Nephron progenitor cell (in vitro differentiated cells): ENCODE measurements at regions not wholly inside any gene's neighbourhood (a gene's known extent, or its start where the extent isn't known, plus 50 kb on each side); places are given as distances from the start of the nearest gene placed in this dataset.
A peak's percentile ranks its signal among the peaks of the same experiment; 100 is the strongest.

Source experiments
- DNase-seq: peaks from one replicate; pipeline ENCODE4 v3.0.0; 2021
- H3K27ac Mint-ChIP-seq: 2 replicates; pipeline ENCODE4 v1.8.0; 2021; ENCODE audit warnings: mild to moderate bottlenecking, moderate library complexity, mixed read lengths
- H3K27me3 Mint-ChIP-seq: 2 replicates; pipeline ENCODE4 v1.8.0; 2021; ENCODE audit warnings: mild to moderate bottlenecking, low read depth, mixed read lengths; ENCODE audit not compliant: poor library complexity
- H3K36me3 Mint-ChIP-seq: 2 replicates; pipeline ENCODE4 v1.8.0; 2021; ENCODE audit warnings: low read depth, mixed read lengths
- H3K4me1 Mint-ChIP-seq: 2 replicates; pipeline ENCODE4 v1.8.0; 2021; ENCODE audit warnings: mixed read lengths
- H3K4me3 Mint-ChIP-seq: 2 replicates; pipeline ENCODE4 v1.8.0; 2021; ENCODE audit warnings: mild to moderate bottlenecking, moderate library complexity, mixed read lengths
- H3K9me3 Mint-ChIP-seq: 2 replicates; pipeline ENCODE4 v1.8.0; 2021; ENCODE audit warnings: mild to moderate bottlenecking, moderate library complexity, mixed read lengths
- TF ChIP-seq, protein P1 (sequence below): fragments of 200-600 bp; sonication (generic); IDR thresholded peaks from 2 replicates; pipeline ENCODE4 v1.5.0; 2021; ENCODE audit warnings: antibody characterized with exemption

DNA sequence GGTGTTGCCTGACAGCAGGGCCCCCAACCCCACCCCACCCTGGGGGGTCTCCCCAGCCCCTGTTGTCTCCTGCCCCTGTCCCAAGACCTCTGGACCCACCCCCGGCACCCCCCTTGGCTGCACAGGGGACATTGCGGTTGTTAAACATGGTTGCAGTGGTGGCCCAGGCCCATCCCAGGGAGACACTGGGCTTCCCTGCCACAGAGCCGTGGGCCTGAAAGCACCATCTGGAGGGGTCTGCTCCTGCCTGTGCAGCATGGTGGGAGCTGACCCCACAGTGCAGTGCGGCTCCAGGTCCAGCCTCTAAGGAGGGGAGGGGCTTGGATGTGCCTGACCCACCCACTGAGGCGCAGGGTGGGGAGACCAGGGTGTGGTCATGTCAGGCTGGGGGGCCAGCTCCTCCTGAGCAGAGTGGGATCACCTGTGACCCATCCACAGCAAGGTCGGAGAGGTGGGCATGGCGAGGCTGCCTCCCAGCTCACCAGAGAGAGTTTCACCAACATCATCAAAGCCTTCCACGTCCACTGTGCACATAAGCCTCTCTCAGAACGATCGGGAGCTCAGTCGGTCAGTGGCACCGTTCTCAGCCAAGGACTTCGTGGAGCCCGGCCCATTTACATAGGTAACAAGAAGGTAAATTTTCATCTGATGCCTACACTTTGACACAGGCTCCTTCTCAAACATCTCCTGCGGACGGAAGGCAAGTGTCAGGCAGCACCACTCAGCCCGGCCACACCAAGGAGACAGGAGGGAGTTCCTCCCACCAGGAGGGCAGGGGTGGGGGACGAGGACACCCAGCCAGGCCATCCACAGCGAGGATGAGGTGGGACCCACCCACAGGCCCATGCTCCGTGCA is 201.1 kb downstream of the BRD1 start:
- Mint-ChIP-seq H3K27ac (no peak overlapping the region), H3K9me3 (no peaks in the 10 kb centered on the region), H3K36me3 (no peaks in the 10 kb centered on the region), H3K27me3 (peaks cover 27% of the 10 kb centered on the region), H3K4me1 (peaks cover 44% of the 10 kb centered on the region), H3K4me3 (no peak overlapping the region)
- TF ChIP-seq, protein P1, sequence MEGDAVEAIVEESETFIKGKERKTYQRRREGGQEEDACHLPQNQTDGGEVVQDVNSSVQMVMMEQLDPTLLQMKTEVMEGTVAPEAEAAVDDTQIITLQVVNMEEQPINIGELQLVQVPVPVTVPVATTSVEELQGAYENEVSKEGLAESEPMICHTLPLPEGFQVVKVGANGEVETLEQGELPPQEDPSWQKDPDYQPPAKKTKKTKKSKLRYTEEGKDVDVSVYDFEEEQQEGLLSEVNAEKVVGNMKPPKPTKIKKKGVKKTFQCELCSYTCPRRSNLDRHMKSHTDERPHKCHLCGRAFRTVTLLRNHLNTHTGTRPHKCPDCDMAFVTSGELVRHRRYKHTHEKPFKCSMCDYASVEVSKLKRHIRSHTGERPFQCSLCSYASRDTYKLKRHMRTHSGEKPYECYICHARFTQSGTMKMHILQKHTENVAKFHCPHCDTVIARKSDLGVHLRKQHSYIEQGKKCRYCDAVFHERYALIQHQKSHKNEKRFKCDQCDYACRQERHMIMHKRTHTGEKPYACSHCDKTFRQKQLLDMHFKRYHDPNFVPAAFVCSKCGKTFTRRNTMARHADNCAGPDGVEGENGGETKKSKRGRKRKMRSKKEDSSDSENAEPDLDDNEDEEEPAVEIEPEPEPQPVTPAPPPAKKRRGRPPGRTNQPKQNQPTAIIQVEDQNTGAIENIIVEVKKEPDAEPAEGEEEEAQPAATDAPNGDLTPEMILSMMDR = no peak
- DNase-seq = no peak

DNA sequence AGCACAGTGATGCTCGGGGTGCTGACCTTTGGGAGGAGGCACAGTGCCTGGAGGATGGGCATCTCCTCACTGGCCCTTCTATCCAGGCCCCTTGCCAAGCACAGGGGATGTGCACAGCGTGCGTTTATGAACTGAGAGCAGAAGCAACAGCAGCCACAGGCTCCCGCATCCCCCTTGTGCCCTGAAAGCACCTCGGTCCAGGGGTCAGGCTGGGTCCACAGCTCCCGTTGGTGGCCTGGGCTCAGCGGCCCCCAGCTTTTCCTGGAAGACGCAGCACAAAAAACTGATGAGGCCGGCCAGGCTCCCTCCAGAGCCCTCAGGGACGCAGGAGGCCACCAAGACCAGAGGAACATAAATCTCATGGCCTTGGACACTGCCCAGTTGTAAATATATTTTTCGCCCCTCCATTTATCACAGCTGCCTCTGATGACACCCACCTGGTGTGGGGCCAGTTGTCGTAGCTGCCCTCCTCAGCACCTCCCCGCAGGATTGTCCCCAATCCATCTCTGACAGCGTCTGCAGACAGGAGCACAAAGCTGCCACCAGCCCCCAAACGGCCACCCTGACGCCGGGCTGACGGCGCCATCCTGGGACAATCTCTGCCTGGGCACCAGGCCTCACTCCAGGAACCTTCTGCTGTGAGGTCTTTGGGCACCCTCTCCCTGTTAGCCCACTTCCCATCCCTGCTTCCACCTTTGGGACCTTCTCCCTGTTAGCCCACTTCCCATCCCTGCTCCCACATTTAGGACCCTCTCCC is 203.1 kb downstream of the BRD1 start:
- H3K9me3 Mint-ChIP-seq = no peaks in the 10 kb centered on the region
- DNase-seq = no peak
- no peak overlapping the region for H3K4me3 Mint-ChIP-seq
- peaks cover 31% of the 10 kb centered on the region for H3K27me3 Mint-ChIP-seq
- no peaks in the 10 kb centered on the region for H3K36me3 Mint-ChIP-seq
- no peak overlapping the region for H3K27ac Mint-ChIP-seq
- TF ChIP-seq, protein P1 = no peak
- H3K4me1 Mint-ChIP-seq = peaks cover 39% of the 10 kb centered on the region

DNA sequence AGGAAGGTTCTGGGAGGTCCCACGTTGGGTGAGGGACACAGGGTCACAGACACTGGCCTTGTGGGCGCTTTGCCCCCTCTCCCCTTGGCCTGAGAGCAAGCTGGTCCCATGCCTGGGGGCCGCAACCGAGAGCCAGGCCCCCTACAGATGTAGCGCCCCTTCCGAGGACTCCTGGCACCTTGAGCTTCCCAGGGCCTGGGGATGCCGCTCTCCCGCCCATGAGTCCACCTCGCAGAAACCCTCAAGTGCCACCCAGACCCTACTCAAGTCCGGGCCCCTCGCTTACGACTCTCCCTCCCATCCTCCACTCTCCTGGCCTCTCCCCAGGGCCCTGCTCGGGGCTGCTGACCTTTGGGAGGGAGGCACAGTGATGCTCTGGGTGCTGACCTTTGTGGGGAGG is 204.0 kb downstream of the BRD1 start:
- Mint-ChIP-seq H3K27me3 (peaks cover 29% of the 10 kb centered on the region), H3K4me3 (no peak overlapping the region), H3K27ac (no peak overlapping the region), H3K36me3 (no peaks in the 10 kb centered on the region), H3K4me1 (peaks cover 36% of the 10 kb centered on the region), H3K9me3 (no peaks in the 10 kb centered on the region)
- DNase-seq = peak; percentile 0
- TF ChIP-seq, protein P1 = no peak

DNA sequence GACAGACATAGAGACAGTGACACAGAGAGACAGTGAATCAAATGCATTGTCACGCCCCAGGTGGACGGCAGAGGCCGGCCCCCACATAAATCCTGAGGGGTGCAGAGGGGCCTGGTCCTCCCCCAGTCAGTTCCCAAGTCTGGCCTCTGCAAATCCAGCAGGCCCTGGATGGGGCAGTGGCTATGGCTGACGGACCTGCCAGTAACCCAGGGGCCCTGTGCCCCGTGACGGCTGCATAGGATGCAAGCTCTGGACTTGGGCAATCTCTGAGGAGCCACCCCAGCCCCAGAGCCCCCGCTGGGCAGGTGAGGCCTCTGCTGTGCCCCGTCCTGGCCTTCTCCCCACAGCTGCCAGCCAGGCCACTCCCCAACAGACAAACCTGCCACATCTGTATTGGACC is 204.5 kb downstream of the BRD1 start:
- Mint-ChIP-seq H3K9me3 (no peaks in the 10 kb centered on the region), H3K36me3 (no peaks in the 10 kb centered on the region), H3K4me3 (no peak overlapping the region), H3K4me1 (peaks cover 36% of the 10 kb centered on the region), H3K27me3 (peaks cover 26% of the 10 kb centered on the region), H3K27ac (no peak overlapping the region)
- DNase-seq = no peak
- TF ChIP-seq, protein P1 = no peak

DNA sequence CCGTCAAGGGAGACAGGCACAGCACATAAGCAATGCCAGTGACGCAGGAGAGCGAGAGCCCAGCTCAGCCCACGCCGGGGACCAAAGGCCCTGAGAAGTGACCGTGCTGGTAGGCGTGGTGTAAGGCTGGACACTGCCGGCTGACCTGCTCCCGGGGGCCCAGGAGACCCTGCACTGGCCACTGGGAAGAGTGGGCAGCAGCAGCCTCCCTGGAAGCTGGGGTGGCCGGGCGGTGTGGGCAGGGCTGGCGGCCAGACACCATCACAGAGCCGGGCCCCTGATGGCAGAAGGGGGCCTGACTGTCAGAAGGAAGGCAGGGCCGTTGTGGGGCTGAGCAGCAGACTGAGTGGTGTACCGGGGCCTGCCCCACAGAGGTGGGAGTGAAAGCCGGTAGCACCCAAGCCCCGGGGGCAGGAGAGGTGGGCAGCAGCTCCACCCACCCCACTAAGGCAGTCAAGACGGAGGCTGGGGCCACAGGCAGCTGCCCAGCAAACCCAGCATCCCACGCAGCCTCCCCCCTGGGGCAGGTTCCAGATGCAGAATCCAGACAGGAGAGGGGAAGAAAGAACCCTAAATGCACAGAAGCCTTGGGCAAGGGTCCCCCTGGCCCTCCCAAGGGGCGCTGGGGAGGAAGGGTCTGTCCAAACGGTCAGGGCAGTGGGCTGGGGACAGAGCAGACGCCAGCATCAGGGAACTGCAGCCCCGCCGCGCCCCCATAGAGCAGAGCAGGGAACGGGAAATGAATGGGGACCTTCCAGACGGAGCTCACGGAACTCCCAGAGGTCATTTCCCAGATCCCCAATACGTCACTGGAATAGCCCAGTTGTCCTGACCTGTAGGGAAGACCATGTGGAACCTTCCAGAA is 205.2 kb downstream of the BRD1 start:
- no peak for DNase-seq
- Mint-ChIP-seq H3K9me3 (no peaks in the 10 kb centered on the region), H3K27me3 (peaks cover 26% of the 10 kb centered on the region), H3K4me1 (peaks cover 33% of the 10 kb centered on the region), H3K27ac (no peak overlapping the region), H3K36me3 (no peaks in the 10 kb centered on the region), H3K4me3 (no peak overlapping the region)
- TF ChIP-seq, protein P1 = no peak
